PC-9 (cell line): ENCODE measurements at regions not wholly inside any gene's neighbourhood (a gene's known extent, or its start where the extent isn't known, plus 50 kb on each side); places are given as distances from the start of the nearest gene placed in this dataset.

ENCODE experiments used
- EZH2 ChIP-seq: fragments of 200-600 bp; sonication (generic); IDR thresholded peaks from 2 replicates; pipeline ENCODE4 v1.8.0; 2017; ENCODE audit warnings: antibody characterized with exemption, low read depth
- TF ChIP-seq, protein P1 (sequence below): fragments of 200-600 bp; sonication (generic); conservative IDR thresholded peaks from 2 replicates; pipeline ENCODE4 v1.6.1; 2017; ENCODE audit warnings: mixed run types, antibody characterized with exemption, mild to moderate bottlenecking, moderate library complexity

DNA sequence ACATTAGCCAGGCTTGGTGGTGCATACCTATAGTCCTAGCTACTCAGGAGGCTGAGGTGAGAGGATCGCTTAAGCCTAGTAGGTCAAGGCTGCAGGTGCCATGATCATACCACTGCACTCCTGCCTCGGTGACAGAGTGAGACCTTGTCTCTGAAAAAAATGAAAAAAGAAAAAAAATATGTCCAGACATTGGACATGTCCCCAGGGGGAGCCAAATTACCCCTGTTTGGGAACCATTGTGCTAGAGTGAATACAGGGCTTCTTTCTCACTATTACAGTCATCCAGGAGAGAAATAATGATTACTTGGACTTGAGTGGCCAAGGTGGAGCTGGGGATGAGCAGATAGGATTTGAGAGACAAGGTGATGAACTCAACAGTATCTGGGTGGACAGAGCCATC lies 52.9 kb upstream of the ABCC4 start:
- TF ChIP-seq, protein P1, sequence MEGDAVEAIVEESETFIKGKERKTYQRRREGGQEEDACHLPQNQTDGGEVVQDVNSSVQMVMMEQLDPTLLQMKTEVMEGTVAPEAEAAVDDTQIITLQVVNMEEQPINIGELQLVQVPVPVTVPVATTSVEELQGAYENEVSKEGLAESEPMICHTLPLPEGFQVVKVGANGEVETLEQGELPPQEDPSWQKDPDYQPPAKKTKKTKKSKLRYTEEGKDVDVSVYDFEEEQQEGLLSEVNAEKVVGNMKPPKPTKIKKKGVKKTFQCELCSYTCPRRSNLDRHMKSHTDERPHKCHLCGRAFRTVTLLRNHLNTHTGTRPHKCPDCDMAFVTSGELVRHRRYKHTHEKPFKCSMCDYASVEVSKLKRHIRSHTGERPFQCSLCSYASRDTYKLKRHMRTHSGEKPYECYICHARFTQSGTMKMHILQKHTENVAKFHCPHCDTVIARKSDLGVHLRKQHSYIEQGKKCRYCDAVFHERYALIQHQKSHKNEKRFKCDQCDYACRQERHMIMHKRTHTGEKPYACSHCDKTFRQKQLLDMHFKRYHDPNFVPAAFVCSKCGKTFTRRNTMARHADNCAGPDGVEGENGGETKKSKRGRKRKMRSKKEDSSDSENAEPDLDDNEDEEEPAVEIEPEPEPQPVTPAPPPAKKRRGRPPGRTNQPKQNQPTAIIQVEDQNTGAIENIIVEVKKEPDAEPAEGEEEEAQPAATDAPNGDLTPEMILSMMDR = no peak
- no peak for TF ChIP-seq EZH2
